Neural progenitor cell (in vitro differentiated cells): ENCODE measurements at regions not wholly inside any gene's neighbourhood (a gene's known extent, or its start where the extent isn't known, plus 50 kb on each side); places are given as distances from the start of the nearest gene placed in this dataset.

Experiments used
- DNase-seq: peaks from one replicate; pipeline ENCODE4 v3.0.0-alpha.2; 2016; ENCODE audit warnings: low spot score
- H2AFZ ChIP-seq: fragments of 200-600 bp; sonication (generic); replicated peaks from 2 replicates; pipeline ENCODE4 v1.6.1; 2016; ENCODE audit warnings: antibody characterized with exemption
- H3F3A ChIP-seq: fragments of 200-600 bp; sonication (generic); 2 replicates; pipeline ENCODE4 v1.6.1; 2016; ENCODE audit warnings: antibody characterized with exemption, low read depth
- H3K27ac ChIP-seq: fragments of 200-600 bp; sonication (generic); 2 replicates; pipeline ENCODE4 v1.5.1; 2016; ENCODE audit warnings: mild to moderate bottlenecking
- H3K27me3 ChIP-seq: fragments of 200-600 bp; sonication (generic); 2 replicates; pipeline ENCODE4 v1.6.1; 2016; ENCODE audit warnings: mild to moderate bottlenecking, moderate library complexity
- H3K36me3 ChIP-seq: fragments of 200-600 bp; sonication (generic); 2 replicates; pipeline ENCODE4 v1.5.1; 2016
- H3K4me1 ChIP-seq: fragments of 200-600 bp; sonication (generic); 2 replicates; pipeline ENCODE4 v1.6.1; 2016; ENCODE audit warnings: mixed run types
- H3K4me2 ChIP-seq: fragments of 200-600 bp; sonication (generic); 2 replicates; pipeline ENCODE4 v1.6.1; 2016
- H3K4me3 ChIP-seq: fragments of 200-600 bp; sonication (generic); 2 replicates; pipeline ENCODE4 v1.5.1; 2016
- H3K79me2 ChIP-seq: fragments of 200-600 bp; sonication (generic); 2 replicates; pipeline ENCODE4 v1.6.1; 2016; ENCODE audit warnings: low read depth
- H3K9ac ChIP-seq: fragments of 200-600 bp; sonication (generic); 2 replicates; pipeline ENCODE4 v1.6.1; 2016
- H3K9me3 ChIP-seq: fragments of 200-600 bp; sonication (generic); 2 replicates; pipeline ENCODE4 v1.5.1; 2016; ENCODE audit warnings: low read depth
- H4K20me1 ChIP-seq: fragments of 200-600 bp; sonication (generic); 2 replicates; pipeline ENCODE4 v1.6.1; 2016; ENCODE audit warnings: low read depth
- H3K27ac Mint-ChIP-seq: 3 replicates; pipeline ENCODE4 v1.8.0; 2021; ENCODE audit warnings: mixed read lengths
- H3K27me3 Mint-ChIP-seq: 2 replicates; pipeline ENCODE4 v1.8.0; 2022; ENCODE audit warnings: low read depth, mild to moderate bottlenecking, inconsistent platforms, moderate library complexity, mixed read lengths; ENCODE audit not compliant: insufficient read depth
- H3K36me3 Mint-ChIP-seq: 3 replicates; pipeline ENCODE4 v1.8.0; 2021; ENCODE audit warnings: mixed read lengths
- H3K4me1 Mint-ChIP-seq: 3 replicates; pipeline ENCODE4 v1.8.0; 2021; ENCODE audit warnings: mixed read lengths
- H3K4me3 Mint-ChIP-seq: 3 replicates; pipeline ENCODE4 v1.8.0; 2021; ENCODE audit warnings: mild to moderate bottlenecking, moderate library complexity, mixed read lengths
- H3K9me3 Mint-ChIP-seq: 3 replicates; pipeline ENCODE4 v1.8.0; 2020; ENCODE audit warnings: mixed read lengths
- CTCF ChIP-seq: fragments of 200-600 bp; sonication (generic); IDR thresholded peaks from 2 replicates; pipeline ENCODE4 v1.5.1; 2017; ENCODE audit warnings: antibody characterized with exemption, mild to moderate bottlenecking
- EZH2 ChIP-seq: fragments of 200-600 bp; sonication (generic); IDR thresholded peaks from 2 replicates; pipeline ENCODE4 v1.6.1; 2017; ENCODE audit warnings: antibody characterized with exemption, mild to moderate bottlenecking, moderate library complexity
- EZH2phosphoT487 ChIP-seq: fragments of 200-600 bp; sonication (generic); IDR thresholded peaks from 2 replicates; pipeline ENCODE4 v1.6.1; 2017; ENCODE audit warnings: antibody characterized with exemption

- no peaks in the 10 kb centered on the region for H4K20me1 ChIP-seq
- H3F3A ChIP-seq, result no peaks in the 10 kb centered on the region
- no peaks in the 10 kb centered on the region for H3K4me1 ChIP-seq
- no peaks in the 10 kb centered on the region for H3K9me3 ChIP-seq
- Mint-ChIP-seq H3K4me1 (no peaks in the 10 kb centered on the region), H3K9me3 (no peaks in the 10 kb centered on the region), H3K4me3 (no peak overlapping the region), H3K27ac (no peak overlapping the region), H3K27me3 (peaks cover 2% of the 10 kb centered on the region), H3K36me3 (no peaks in the 10 kb centered on the region)
- H3K4me3 ChIP-seq, result no peak overlapping the region
- H3K36me3 ChIP-seq, result no peaks in the 10 kb centered on the region
- H3K4me2 ChIP-seq, result no peak overlapping the region
- H3K79me2 ChIP-seq, result no peaks in the 10 kb centered on the region
- H3K27ac ChIP-seq, result no peak overlapping the region
- TF ChIP-seq EZH2phosphoT487 (no peak), EZH2 (no peak), CTCF (no peak)
- no peak for DNase-seq
- no peak overlapping the region for H2AFZ ChIP-seq
- no peaks in the 10 kb centered on the region for H3K27me3 ChIP-seq
- no peak overlapping the region for H3K9ac ChIP-seq
Observed at GRCh38 chr4:177770776-177771175, 328.5 kb upstream of the AGA start.

- TF ChIP-seq EZH2 (no peak), EZH2phosphoT487 (no peak), CTCF (no peak)
- H3K27ac Mint-ChIP-seq, result no peak overlapping the region
Observed at GRCh38 chr4:177771645-177772044, 329.4 kb upstream of the AGA start.

GRCh38 chr4:177778623-177779022, 336.4 kb upstream of the AGA start:
- Histone ChIP-seq H3K36me3 (no peaks in the 10 kb centered on the region), H4K20me1 (no peaks in the 10 kb centered on the region), H3F3A (no peaks in the 10 kb centered on the region), H3K9ac (no peak overlapping the region), H3K4me1 (no peaks in the 10 kb centered on the region), H3K27ac (no peak overlapping the region), H3K27me3 (no peaks in the 10 kb centered on the region), H3K9me3 (no peaks in the 10 kb centered on the region), H3K4me3 (no peak overlapping the region), H2AFZ (no peak overlapping the region), H3K79me2 (no peaks in the 10 kb centered on the region), H3K4me2 (no peak overlapping the region)
- Mint-ChIP-seq H3K36me3 (no peaks in the 10 kb centered on the region), H3K27ac (no peak overlapping the region), H3K4me1 (no peaks in the 10 kb centered on the region), H3K9me3 (no peaks in the 10 kb centered on the region), H3K27me3 (peaks cover 3% of the 10 kb centered on the region), H3K4me3 (no peak overlapping the region)
- TF ChIP-seq EZH2phosphoT487, result no peak
- no peak for TF ChIP-seq CTCF
- no peak for TF ChIP-seq EZH2
- DNase-seq, result no peak

More at GRCh38 chr4:177771645-177772044, 329.4 kb upstream of the AGA start:
- Mint-ChIP-seq H3K36me3 (no peaks in the 10 kb centered on the region), H3K4me3 (no peak overlapping the region), H3K27me3 (no peaks in the 10 kb centered on the region), H3K9me3 (no peaks in the 10 kb centered on the region), H3K4me1 (no peaks in the 10 kb centered on the region)
- no peak overlapping the region for H3K9ac ChIP-seq
- H3K4me3 ChIP-seq, result no peak overlapping the region
- H2AFZ ChIP-seq, result no peak overlapping the region
- no peaks in the 10 kb centered on the region for H3K36me3 ChIP-seq
- H3K27me3 ChIP-seq, result no peaks in the 10 kb centered on the region
- no peaks in the 10 kb centered on the region for H3K4me1 ChIP-seq
- H3F3A ChIP-seq, result no peaks in the 10 kb centered on the region
- no peak overlapping the region for H3K27ac ChIP-seq
- no peak overlapping the region for H3K4me2 ChIP-seq
- no peaks in the 10 kb centered on the region for H3K9me3 ChIP-seq
- H4K20me1 ChIP-seq, result no peaks in the 10 kb centered on the region
- DNase-seq, result no peak
- no peaks in the 10 kb centered on the region for H3K79me2 ChIP-seq
